Central memory CD4-positive, alpha-beta T cell (primary cell): ENCODE measurements at regions not wholly inside any gene's neighbourhood (a gene's known extent, or its start where the extent isn't known, plus 50 kb on each side); places are given as distances from the start of the nearest gene placed in this dataset.
"Not testable (repeated sequence)": the region's sequence is repeated elsewhere in the genome, so short reads cannot be mapped to it uniquely, and the experiment has no call there.

ENCODE experiments used
- DNase-seq: peaks from one replicate; pipeline ENCODE4 v3.0.0; 2022

- no peak for DNase-seq
These were observed 148.1 kb downstream of the ABHD5 start for GRCh38 chr3:43838877-43839276.

GRCh38 chr3:43843386-43843785, 152.6 kb downstream of the ABHD5 start:
- DNase-seq: no peak

GRCh38 chr3:43844757-43845156, 154.0 kb downstream of the ABHD5 start:
- no peak for DNase-seq

- not testable (repeated sequence) for DNase-seq
These were observed 154.8 kb downstream of the ABHD5 start for GRCh38 chr3:43845553-43845952.

DNA sequence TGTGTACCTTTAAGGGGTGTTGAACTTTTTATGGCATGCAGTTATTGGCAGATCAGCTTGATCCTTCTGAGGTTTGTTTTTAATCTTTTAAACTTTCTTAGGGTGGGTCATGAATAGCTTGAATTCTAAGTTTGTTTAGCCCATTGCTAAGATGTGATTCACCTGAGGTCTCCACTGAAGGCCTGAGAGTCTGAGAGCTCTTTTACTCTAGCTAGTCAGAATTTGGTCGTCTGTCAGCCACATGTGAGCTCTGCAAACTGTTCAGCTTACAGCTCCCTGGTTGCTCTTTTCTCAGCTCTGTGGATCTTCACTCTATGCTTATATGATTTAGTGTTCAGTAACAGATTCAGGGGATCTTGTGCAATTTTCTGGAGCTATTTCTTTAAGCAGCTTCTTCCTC, 161.3 kb downstream of the ABHD5 start:
- no peak for DNase-seq

DNA sequence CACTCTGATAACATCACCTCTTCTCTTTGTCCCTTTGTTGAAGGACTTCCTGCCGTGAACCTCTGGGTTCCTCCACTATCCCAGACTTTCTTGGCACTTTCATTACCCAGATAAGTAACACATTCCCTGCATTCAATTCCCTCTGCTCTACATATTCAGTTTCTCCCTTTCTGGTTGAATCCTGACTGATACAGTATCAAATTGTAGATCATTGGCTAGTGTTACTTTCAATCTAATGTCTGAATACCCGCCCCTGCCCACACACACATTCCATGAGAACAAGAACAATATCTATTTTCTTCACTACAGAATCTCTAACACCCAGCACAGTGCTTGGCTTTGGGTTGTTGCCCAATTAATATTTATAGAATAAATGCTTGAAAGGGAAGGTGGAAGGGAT, 163.5 kb downstream of the ABHD5 start:
- DNase-seq: no peak

GRCh38 chr3:43854916-43855315, 164.2 kb downstream of the ABHD5 start:
- no peak for DNase-seq

GRCh38 chr3:43855674-43856299, 165.0 kb downstream of the ABHD5 start:
- DNase-seq: no peak

DNA sequence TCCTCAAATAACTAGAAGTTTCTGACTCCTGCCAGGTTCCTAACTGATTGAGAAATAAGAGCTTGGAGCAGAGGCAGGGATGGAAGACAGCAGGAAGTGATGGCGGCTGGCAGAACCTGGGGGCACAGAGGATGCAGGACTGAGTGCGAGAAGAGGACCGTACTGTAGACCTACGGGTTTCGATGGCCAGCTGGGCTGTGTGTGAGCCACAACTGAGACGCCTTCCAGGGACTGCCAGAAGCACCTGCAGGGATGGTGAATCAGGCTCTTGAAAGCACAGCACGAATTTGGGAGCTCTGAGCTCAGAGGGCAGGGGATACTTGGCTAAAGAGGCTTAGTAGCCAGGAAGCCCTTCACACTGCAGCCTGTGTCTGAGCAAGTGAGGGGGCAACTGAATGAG, 165.6 kb downstream of the ABHD5 start:
- DNase-seq: no peak

- no peak for DNase-seq
These were observed 166.0 kb downstream of the ABHD5 start for GRCh38 chr3:43856761-43857160.

- no peak for DNase-seq
These were observed 166.9 kb downstream of the ABHD5 start for GRCh38 chr3:43857361-43858293.

- no peak for DNase-seq
These were observed 167.6 kb downstream of the ABHD5 start for GRCh38 chr3:43858294-43858701.

GRCh38 chr3:43859766-43860165, 169.0 kb downstream of the ABHD5 start:
- DNase-seq: no peak

GRCh38 chr3:43861635-43862034, 170.9 kb downstream of the ABHD5 start:
- no peak for DNase-seq

DNA sequence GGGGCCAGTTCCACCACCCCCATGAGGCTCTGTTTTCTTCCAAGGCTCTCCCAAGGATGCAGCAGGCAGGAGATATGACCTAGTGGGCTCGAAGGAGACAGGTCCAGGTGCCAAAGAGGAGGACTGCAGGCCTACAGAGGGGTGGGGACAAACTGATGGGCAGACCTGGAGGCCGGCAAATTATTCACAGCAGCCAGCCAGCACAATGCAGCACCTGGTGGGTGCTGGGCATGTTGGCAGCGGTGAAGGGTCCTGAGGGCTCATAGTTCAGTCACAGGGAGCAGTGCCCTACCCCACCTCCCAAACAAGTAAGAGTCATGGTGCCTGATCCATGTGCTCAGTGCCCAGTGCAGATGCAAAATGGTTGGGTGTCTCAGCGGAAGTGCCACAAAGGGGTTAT, 171.7 kb downstream of the ABHD5 start:
- DNase-seq: no peak

- no peak for DNase-seq
These were observed 172.5 kb downstream of the ABHD5 start for GRCh38 chr3:43862992-43863805.

GRCh38 chr3:43863966-43864933, 173.5 kb downstream of the ABHD5 start:
- no peak for DNase-seq

DNA sequence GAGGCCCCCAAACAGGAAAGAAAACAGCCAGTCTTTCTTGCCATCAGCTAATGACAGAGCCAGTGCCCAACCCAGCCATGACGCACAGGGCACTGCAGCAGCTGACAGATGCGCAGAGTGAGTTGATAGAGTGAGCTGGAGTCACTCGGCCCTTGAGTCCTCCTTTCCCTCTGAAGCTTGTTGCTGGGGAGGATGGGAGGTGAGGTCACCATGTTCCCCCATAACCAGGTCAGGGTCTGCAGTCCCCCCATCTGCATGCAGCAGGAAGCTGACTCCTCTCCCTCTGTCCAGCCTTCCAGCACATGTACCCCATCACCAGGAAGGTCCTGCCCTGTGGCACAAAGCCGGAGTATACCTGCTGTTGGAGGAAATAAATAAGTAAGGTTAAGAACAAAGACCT, 174.6 kb downstream of the ABHD5 start:
- no peak for DNase-seq

DNA sequence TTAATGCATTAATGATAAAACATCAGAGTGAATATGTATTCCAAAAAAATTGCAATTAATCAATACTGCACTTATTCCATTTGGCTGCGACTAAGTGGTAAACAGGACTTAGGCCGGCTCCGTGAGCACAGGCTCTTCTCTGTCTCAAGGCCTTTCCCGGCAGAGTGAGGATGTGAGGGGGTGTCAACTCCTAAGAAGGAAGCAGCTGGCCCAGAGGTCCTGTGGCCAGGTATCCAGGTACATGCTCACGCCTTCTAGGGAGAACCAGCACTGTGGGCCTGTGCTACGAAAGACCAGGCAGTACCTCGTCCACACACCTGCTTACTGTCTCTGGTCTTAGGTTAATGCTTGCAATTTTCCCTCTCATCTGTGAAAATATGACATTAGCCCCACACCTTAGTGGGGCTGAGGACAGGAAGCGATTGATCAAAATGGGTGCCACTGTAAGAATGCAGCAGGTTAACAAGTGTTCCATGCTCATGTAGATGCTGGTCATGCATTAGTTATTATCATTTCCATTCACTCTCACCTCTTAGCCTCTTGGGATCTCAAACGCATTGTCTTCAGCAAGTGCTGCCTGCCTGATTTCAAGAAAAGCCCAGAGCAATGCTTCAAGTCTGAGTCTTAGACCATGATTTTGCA, 175.3 kb downstream of the ABHD5 start:
- DNase-seq: no peak

- no peak for DNase-seq
These were observed 176.0 kb downstream of the ABHD5 start for GRCh38 chr3:43866529-43867353.
